ENCODE measurements at regions not wholly inside any gene's neighbourhood (a gene's known extent, or its start where the extent isn't known, plus 50 kb on each side); places are given as distances from the start of the nearest gene placed in this dataset.
"Not testable (repeated sequence)": the region's sequence is repeated elsewhere in the genome, so short reads cannot be mapped to it uniquely, and the experiment has no call there.

GRCh38 chr5:124507688-124508087 is 238.8 kb downstream of the ZNF608 start:
- TF ChIP-seq POLR2AphosphoS5 (IDR thresholded peaks at IDR 0.05) (no peak), EP300 (IDR thresholded peaks at IDR 0.05) (no peak), POLR2A (IDR thresholded peaks at IDR 0.05) (no peak)
- TF ChIP-seq, protein P1, sequence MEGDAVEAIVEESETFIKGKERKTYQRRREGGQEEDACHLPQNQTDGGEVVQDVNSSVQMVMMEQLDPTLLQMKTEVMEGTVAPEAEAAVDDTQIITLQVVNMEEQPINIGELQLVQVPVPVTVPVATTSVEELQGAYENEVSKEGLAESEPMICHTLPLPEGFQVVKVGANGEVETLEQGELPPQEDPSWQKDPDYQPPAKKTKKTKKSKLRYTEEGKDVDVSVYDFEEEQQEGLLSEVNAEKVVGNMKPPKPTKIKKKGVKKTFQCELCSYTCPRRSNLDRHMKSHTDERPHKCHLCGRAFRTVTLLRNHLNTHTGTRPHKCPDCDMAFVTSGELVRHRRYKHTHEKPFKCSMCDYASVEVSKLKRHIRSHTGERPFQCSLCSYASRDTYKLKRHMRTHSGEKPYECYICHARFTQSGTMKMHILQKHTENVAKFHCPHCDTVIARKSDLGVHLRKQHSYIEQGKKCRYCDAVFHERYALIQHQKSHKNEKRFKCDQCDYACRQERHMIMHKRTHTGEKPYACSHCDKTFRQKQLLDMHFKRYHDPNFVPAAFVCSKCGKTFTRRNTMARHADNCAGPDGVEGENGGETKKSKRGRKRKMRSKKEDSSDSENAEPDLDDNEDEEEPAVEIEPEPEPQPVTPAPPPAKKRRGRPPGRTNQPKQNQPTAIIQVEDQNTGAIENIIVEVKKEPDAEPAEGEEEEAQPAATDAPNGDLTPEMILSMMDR (IDR thresholded peaks at IDR 0.05), result no peak
- WGBS, 5 donors, result 86 to 96% (median 92%) methylated on average over 2 of the region's 2 CpGs

DNA sequence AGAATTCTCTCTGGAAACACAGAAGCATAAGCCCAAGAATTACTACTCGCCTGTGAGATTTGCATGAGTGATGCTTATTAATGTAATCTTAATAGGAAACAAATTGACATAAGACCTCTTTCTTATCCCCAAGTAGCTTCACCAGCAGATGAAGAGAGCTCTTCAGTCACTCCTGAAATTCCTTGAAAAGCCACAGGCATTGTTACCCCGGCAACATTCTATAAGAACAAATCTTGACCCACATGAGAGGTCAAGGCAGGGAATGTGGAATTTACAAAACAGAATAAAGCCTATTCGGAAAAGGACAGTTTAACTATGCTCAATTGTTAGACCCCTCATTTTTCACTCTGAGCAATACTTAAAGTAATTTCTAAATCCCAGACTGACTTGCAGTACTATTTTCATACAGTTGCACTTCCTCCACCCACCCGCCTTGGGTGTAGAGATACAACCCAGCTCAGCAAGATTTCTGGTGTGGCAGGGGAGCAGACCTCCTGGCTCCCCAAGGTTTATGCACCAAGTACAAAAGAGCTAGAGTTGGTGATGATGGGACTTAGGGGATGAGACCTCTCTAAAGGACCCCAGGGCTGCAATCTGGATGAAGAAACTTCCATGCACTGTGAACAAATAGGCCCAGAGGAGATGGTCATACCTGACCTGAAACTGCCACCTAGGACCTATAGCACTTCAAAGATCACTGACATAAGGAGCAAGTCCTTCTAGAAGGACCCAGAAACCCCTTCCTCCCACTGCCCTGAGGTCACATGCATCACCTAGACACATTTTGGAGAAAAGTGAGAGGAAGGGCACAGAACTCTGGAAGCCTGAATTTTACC is 242.1 kb downstream of the ZNF608 start:
- intact Hi-C loops (cut with DNase I; ENCODE audit: low total_unique reads), result no loop called here
- no peaks in the 10 kb centered on the region for H3K36me3 ChIP-seq
- DNase-seq, result no peak
- no peaks in the 10 kb centered on the region for H3K27me3 ChIP-seq
- 78 to 89% (median 87%) methylated on average over 4 of the region's 4 CpGs for WGBS, 5 donors
- TF ChIP-seq EP300 (IDR thresholded peaks at IDR 0.05), result no peak
- TF ChIP-seq POLR2AphosphoS5 (IDR thresholded peaks at IDR 0.05), result no peak
- TF ChIP-seq, protein P1 (IDR thresholded peaks at IDR 0.05), result no peak
- TF ChIP-seq POLR2A (IDR thresholded peaks at IDR 0.05), result no peak
- H3K27ac ChIP-seq, result no peak overlapping the region
- H3K4me3 ChIP-seq, result no peak overlapping the region
- no peaks in the 10 kb centered on the region for H3K4me1 ChIP-seq
- no peaks in the 10 kb centered on the region for H3K9me3 ChIP-seq

More at GRCh38 chr5:124507688-124508087, 238.8 kb downstream of the ZNF608 start:
- no peaks in the 10 kb centered on the region for H3K9me3 ChIP-seq
- no peak overlapping the region for H3K27ac ChIP-seq
- H3K27me3 ChIP-seq, result no peaks in the 10 kb centered on the region
- H3K4me1 ChIP-seq, result no peaks in the 10 kb centered on the region
- DNase-seq, result no peak
- H3K4me3 ChIP-seq, result no peak overlapping the region
- intact Hi-C loops (cut with DNase I; ENCODE audit: low total_unique reads), result no loop called here
- H3K36me3 ChIP-seq, result no peaks in the 10 kb centered on the region

- Histone ChIP-seq H3K36me3 (no peaks in the 10 kb centered on the region), H3K4me1 (no peaks in the 10 kb centered on the region), H3K27ac (no peak overlapping the region), H3K9me3 (no peaks in the 10 kb centered on the region), H3K27me3 (no peaks in the 10 kb centered on the region), H3K4me3 (no peak overlapping the region)
- WGBS, 5 donors, result 88 to 95% (median 90%) methylated on average over 5 of the region's 5 CpGs
- TF ChIP-seq POLR2AphosphoS5 (IDR thresholded peaks at IDR 0.05) (no peak), POLR2A (IDR thresholded peaks at IDR 0.05) (no peak), EP300 (IDR thresholded peaks at IDR 0.05) (no peak)
- TF ChIP-seq, protein P1 (IDR thresholded peaks at IDR 0.05), result no peak
- intact Hi-C loops (cut with DNase I; ENCODE audit: low total_unique reads), result no loop called here
- DNase-seq, result no peak
Measured at GRCh38 chr5:124502551-124502950, 243.9 kb downstream of the ZNF608 start.

GRCh38 chr5:124499818-124500217 is 246.6 kb downstream of the ZNF608 start:
- H3K27me3 ChIP-seq; H3K4me3 ChIP-seq; H3K27ac ChIP-seq; intact Hi-C loops (cut with DNase I; ENCODE audit: low total_unique reads); H3K36me3 ChIP-seq; H3K9me3 ChIP-seq; DNase-seq; H3K4me1 ChIP-seq: not testable (repeated sequence)
- WGBS, 5 donors, result 57 to 81% (median 78%) methylated on average over 4 to 5 of the region's 5 CpGs

DNA sequence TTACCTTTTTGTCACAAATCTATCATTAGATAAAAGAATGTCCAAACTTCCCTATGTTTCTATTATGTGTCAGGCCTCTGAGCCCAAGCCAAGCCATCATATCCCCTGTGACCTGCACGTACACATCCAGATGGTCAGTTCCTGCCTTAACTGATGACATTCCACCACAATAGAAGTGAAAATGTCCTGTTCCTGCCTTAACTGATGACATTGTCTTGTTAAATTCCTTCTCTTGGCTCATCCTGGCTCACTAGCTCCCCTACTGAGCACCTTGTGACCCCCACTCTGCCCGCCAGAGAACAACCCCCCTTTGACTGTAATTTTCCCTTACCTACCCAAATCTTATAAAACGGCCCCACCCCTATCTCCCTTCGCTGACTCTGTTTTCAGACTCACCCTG is 249.5 kb downstream of the ZNF608 start:
- H3K27me3 ChIP-seq; H3K36me3 ChIP-seq; intact Hi-C loops (cut with DNase I; ENCODE audit: low total_unique reads); H3K27ac ChIP-seq; H3K4me3 ChIP-seq; H3K4me1 ChIP-seq; H3K9me3 ChIP-seq; DNase-seq: not testable (repeated sequence)
- WGBS, 5 donors, result 81 to 94% (median 87%) methylated on average over 4 of the region's 4 CpGs

All from stomach (tissue), 8 donors.